GM19452 (cell line): ENCODE measurements at regions not wholly inside any gene's neighbourhood (a gene's known extent, or its start where the extent isn't known, plus 50 kb on each side); places are given as distances from the start of the nearest gene placed in this dataset.

Source experiments
- ATAC-seq: cut with Tn5 transposase; IDR thresholded peaks from one replicate; pipeline ENCODE4 v1.9.1; 2021; ENCODE audit not compliant: unreplicated experiment

- ATAC-seq = no peak
Observed at GRCh38 chr4:20393486-20394100, 141.9 kb downstream of the SLIT2 start.

DNA sequence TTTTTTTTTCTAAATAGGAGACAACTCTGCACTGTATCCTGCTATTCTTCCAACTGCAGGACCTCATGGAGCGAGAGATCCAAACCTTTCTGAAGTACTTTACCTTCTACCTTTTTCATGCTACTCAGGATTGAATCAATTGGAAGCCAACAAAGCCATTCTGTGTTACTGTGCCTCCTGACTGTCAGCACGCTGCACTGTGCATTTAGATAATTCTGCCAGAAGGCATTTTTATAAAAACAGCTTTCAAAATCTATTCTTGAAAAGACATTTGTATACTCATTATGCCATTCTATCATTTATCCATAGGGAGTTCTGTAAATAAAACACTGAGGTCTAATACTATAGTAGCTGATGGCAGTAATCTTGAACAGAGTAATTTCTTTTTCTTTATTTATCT, 142.8 kb downstream of the SLIT2 start:
- ATAC-seq = no peak

DNA sequence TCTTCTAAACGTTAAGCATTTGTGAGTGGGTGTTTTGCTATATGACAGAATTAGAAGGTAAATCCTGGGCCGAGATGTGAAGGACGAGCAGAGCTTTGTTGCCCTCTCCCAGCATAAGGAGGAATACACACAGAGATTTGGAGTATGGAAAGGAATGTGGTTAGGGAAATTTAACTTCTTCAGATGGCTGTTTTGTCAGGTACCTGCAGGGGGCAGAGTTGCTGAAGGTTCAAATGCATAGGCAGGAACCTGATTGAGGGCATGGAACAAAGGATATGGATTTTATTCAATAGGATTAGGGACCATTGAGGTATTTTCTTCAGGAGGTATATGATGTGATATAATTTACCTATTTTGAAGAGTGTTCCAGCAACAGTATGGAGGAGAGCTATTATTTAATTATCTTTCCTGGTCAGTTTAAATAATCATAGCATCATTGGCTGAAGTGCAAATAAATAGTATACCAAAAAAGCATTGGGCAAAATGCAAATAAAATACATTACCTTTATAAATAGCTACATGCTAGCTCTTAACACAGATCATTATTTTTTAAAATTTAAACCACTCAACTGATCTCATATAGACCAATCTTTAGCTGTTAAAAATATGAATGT, 143.6 kb downstream of the SLIT2 start:
- peak; percentile 66 for ATAC-seq

DNA sequence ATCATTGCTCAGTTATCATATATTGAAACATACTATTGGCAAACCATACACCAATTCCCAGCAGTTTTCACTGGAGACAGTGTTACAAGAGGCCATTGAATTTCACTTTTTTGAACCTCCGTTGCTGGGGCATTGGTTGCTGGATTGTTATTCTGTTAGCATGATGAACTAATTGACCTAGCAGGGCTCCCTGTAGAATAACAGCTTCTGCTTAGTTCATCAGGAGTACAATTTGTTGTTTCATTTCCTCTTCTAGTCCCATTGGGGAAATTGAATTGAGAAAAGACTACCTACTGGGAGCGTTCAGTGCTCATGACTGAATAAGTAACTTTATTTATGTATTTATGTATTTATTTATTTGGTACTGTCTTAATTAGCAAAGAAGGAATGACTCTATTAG, 151.6 kb downstream of the SLIT2 start:
- ATAC-seq = no peak

- no peak for ATAC-seq
Observed at GRCh38 chr4:20403846-20404245, 152.1 kb downstream of the SLIT2 start.

DNA sequence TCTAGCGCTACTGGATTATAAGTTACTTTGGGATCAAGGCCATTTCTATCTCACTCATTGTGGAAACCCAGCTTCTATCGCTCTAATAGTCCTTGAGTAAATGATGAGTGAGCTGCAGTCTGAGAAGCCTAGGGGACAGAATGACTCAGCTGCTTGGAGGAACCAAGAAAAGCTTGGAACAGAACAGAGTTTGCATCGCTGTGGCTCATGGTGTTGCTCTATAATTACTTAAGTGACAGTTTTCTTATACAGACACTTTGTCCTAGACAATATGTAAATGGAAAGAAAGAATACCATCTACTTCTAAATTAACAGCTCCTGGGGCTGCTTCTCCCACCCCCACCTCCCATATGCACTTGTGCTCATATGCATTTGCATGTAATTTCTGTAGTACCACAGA, 156.9 kb downstream of the SLIT2 start:
- no peak for ATAC-seq

DNA sequence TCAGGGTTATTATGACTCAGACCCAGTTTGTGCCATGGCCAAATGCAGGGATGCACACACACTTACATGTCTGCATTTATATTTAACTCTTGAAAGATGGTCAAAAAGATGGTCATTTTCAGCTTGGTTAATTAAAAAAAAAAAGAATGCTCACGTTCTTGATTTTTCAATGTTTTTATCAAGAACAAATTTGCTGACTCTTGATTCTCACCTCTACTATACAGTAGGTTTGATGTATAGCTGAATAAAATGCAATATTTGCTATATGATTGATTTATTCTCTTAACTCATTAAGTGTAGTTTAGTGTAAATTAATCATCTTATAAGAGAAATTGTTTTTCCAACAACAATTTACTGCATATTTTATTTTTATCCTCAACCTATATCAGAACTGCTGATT, 160.4 kb downstream of the SLIT2 start:
- ATAC-seq = no peak

- ATAC-seq = no peak
Observed at GRCh38 chr4:20416800-20417199, 165.1 kb downstream of the SLIT2 start.

DNA sequence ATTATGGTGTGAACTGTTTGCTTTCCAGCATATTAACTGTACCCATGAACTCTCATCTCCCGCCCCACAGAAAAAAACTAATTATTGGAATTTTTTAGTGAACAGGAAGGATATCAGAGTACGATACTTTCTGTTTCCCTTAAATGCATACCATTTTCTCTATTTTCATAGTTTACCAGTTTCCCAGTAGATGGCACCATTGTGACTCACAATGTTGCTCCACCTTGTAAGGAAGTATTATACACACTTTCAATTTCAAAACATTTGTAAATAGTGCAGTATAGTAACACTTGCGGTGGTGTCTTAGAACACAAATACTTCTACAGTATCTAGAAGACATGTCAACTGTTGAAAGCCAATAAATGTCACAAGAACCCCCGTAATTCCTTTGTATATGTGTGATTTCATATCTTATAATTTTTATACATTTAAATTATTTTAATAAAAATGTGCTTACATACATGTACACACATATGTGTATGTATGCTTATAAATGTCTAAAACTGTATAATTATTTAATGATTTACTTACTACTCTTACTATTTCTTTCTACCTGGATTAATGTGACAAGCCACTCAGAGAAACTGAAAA, 167.3 kb downstream of the SLIT2 start:
- peak; percentile 98 for ATAC-seq

GRCh38 chr4:20420916-20421602, 169.4 kb downstream of the SLIT2 start:
- no peak for ATAC-seq

DNA sequence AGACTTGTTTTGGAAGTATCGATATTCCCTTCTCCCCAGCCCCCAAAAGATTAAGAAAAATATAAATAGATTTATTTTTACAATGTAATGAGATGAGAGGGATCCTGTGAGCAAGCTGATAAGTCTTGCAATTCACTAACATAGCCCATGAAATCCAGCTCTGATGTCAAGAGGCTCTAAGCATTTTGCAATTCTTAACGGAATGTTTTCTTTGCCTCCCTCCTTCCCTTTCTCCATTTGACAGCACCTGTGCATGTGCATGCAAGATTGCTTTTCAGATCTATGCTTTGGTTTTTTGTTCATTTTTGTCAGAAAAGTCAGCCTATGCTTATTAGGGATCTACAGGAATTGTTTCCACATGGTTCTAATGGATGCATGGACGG, 169.9 kb downstream of the SLIT2 start:
- no peak for ATAC-seq

DNA sequence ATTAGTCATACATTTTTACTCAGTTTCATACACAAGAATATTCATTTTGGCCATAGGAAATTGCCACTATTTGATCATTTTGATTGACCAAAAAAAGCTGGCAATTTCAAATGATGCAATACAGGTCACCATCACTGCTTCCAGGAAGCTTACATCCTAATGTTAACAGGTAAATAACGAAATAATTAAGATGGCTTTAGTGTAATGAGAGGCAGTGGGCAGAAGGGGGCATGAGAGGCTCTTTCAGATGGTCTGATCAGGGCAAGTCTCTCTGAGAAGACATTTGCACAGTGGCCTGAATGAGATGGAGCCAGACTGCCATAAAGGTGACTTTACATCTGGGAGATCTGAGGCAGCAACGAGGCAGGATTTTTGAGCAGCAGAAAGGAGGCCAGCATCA, 170.7 kb downstream of the SLIT2 start:
- ATAC-seq = peak; percentile 59

- ATAC-seq = no peak
Observed at GRCh38 chr4:20423420-20423819, 171.7 kb downstream of the SLIT2 start.

DNA sequence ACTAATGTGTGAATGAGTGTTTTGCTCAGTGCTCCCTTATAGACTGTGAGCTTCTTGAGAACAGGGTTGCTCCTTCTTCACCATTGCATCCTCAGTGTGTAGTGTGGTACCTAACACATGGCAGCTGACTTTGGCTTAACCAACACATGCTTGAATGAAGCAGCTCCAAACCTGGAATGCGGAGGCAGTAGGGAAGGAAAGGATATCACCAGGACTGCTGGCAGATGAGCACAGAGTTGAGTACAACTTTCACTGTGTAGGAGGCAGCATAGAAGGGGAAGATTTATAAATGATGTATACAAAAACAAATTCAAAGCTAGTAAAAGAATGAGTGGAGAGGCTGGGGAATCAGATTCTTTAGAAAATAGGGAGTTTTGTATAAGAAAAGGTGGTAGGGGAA, 174.3 kb downstream of the SLIT2 start:
- ATAC-seq = no peak

- no peak for ATAC-seq
Observed at GRCh38 chr4:20428436-20429160, 176.9 kb downstream of the SLIT2 start.

DNA sequence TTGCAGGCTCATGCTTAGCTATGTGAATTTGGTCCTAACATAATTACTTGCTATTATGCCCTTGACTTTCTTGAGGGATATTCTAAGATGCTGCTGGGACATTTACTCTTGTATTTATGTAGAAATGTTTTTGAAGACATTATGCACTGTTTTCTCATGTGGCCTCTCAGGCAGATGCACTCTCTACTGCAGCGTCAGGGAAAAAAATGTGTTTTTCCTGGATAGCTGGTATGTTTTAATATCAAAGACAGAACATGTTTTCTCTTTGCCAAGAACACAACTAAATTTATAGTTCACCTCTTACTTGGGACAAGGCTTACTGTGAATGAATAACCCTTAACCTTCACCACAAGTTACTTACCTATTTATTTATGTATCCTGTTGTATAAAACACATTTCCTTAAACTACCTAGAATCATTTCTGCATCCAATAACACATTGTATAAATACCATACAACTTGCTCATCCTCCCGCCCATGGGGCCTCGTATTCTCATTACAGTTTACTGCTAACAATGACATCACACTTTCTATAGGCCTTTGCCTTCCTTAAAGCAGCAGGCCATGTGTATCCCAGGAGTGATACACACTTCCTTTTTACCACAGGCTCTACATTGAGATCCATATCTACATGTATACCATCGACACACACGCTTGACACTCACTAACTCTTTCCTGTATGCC, 178.7 kb downstream of the SLIT2 start:
- ATAC-seq = no peak

DNA sequence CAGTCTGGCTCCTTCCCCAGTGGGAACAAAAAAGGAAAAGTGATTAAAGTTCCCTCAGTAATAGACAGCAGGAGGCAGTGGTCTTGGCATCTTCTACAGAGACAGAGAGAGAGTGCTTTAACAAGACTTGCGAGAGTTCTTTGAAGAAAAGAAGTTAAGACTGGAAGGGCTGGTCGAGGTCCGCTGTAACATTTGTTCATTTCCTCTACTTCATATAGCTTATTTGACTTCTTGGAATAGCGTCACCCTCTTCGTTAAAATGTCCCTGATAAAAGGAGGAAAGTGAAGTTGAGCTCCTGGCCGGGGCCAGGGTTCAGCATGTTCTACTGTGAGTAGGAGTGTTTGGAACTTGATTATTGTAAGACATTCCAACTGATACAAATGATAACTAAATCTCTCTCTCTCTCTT, 179.8 kb downstream of the SLIT2 start:
- ATAC-seq = no peak

DNA sequence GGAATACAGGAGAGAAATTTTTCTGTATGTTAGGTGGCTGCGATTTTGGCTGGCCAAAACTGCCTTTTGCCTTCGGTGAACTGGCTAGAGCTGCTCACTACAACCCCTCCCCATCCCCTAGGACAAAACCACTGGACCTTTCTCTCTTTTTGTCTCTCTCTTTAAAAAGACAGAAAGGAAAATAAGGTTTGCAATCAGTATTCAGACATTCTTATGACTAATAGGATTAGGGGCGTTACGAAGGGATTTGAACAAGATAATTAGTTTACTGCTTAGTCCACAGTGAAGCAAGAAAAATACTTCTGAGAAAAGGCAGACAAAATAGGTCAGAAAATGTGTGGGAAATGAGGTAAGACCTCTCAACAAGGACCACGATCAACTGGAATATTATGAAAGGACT, 180.4 kb downstream of the SLIT2 start:
- ATAC-seq = no peak

DNA sequence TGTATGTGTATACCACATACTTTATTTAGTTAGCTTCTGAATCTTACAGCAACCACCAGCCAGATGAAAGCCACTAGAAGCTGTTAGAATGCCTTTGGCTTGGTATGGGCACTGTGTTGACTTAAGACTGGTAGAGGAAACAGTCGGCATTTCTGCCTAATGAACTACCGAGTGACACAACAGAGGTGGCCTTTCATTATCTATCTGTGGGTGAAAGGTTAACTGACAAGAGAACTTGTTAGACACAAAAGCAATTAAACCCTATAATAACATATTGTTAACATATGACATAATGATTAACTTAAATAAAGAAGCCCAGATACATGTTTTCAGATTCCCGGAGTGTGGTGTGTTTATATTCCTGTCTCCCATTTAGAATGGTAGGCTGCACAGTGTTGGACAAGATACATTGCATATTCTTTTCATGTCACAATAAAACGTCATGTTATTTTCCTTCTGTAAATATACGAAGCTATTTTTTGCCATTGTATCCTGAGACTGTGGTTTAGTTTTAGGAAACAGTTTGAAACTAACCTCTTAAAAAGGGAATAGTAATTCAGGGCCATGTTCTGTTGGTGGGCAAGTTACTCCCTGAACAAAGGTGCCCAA, 181.5 kb downstream of the SLIT2 start:
- no peak for ATAC-seq

- ATAC-seq = no peak
Observed at GRCh38 chr4:20440170-20440569, 188.5 kb downstream of the SLIT2 start.
